Trophoblast cell (in vitro differentiated cells and primary cell): ENCODE measurements at regions not wholly inside any gene's neighbourhood (a gene's known extent, or its start where the extent isn't known, plus 50 kb on each side); places are given as distances from the start of the nearest gene placed in this dataset.

Experiments used
- DNase-seq, 2 donors: peaks; one replicate each; pipeline ENCODE4 v3.0.0-alpha.2; 2016
- H2AFZ ChIP-seq: 2 replicates; pipeline ENCODE4 v1.6.1; 2013; ENCODE audit warnings: low read length, moderate library complexity, mild to moderate bottlenecking; ENCODE audit not compliant: insufficient read depth, poor library complexity
- H2AK5ac ChIP-seq: 2 replicates; pipeline ENCODE4 v1.6.1; 2013; ENCODE audit warnings: mild to moderate bottlenecking, low read length
- H2BK120ac ChIP-seq: 2 replicates; pipeline ENCODE4 v1.6.1; 2013; ENCODE audit warnings: low read length, mild to moderate bottlenecking, moderate library complexity; ENCODE audit not compliant: insufficient read depth, poor library complexity
- H2BK12ac ChIP-seq: 2 replicates; pipeline ENCODE4 v1.6.1; 2013; ENCODE audit warnings: mild to moderate bottlenecking, low read length, moderate library complexity
- H2BK5ac ChIP-seq: 2 replicates; pipeline ENCODE4 v1.6.1; 2013; ENCODE audit warnings: low read length, low read depth, moderate library complexity, mild to moderate bottlenecking; ENCODE audit not compliant: poor library complexity
- H3K14ac ChIP-seq: 2 replicates; pipeline ENCODE4 v1.6.1; 2013; ENCODE audit warnings: mild to moderate bottlenecking, low read length
- H3K18ac ChIP-seq: 2 replicates; pipeline ENCODE4 v1.6.1; 2013; ENCODE audit warnings: mild to moderate bottlenecking, low read length
- H3K23ac ChIP-seq: 2 replicates; pipeline ENCODE4 v1.6.1; 2013; ENCODE audit warnings: low read length
- H3K27ac ChIP-seq: 2 replicates; pipeline ENCODE4 v1.5.1; 2013; ENCODE audit warnings: low read depth, mild to moderate bottlenecking, inconsistent platforms, low read length, moderate library complexity
- H3K27me3 ChIP-seq: 2 replicates; pipeline ENCODE4 v1.6.1; 2013; ENCODE audit warnings: inconsistent platforms, mild to moderate bottlenecking, low read length, moderate library complexity; ENCODE audit not compliant: insufficient read depth
- H3K36me3 ChIP-seq, 2 experiments: 1 replicate in 1 of 2; 2 replicates in 1 of 2; pipeline ENCODE4 v1.6.1; 2013; ENCODE audit warnings: low read length in 2 of 2, mild to moderate bottlenecking in 2 of 2, moderate library complexity in 1 of 2; ENCODE audit not compliant: insufficient read depth in 2 of 2, control insufficient read depth in 1 of 2
- H3K4ac ChIP-seq: 2 replicates; pipeline ENCODE4 v1.6.1; 2013; ENCODE audit warnings: low read depth, mild to moderate bottlenecking, low read length, moderate library complexity
- H3K4me1 ChIP-seq, 2 experiments: 1 replicate in 1 of 2; 2 replicates in 1 of 2; pipeline ENCODE4 v1.6.1; 2013; ENCODE audit warnings: low read length in 2 of 2, mild to moderate bottlenecking in 2 of 2, moderate library complexity in 1 of 2; ENCODE audit not compliant: insufficient read depth in 2 of 2, control insufficient read depth in 1 of 2
- H3K4me2 ChIP-seq: 2 replicates; pipeline ENCODE4 v1.6.1; 2013; ENCODE audit warnings: inconsistent platforms, mild to moderate bottlenecking, low read length, moderate library complexity
- H3K4me3 ChIP-seq: 2 replicates; pipeline ENCODE4 v1.5.1; 2013; ENCODE audit warnings: mild to moderate bottlenecking, low read depth, low read length, inconsistent platforms
- H3K79me1 ChIP-seq: one replicate; pipeline ENCODE4 v1.6.1; 2013; ENCODE audit warnings: low read length
- H3K79me2 ChIP-seq: 2 replicates; pipeline ENCODE4 v1.6.1; 2013; ENCODE audit warnings: low read length, mild to moderate bottlenecking; ENCODE audit not compliant: control insufficient read depth, insufficient read depth, poor library complexity
- H3K9ac ChIP-seq: 2 replicates; pipeline ENCODE4 v1.6.1; 2013; ENCODE audit warnings: mild to moderate bottlenecking, low read length
- H3K9me3 ChIP-seq: 2 replicates; pipeline ENCODE4 v1.6.1; 2013; ENCODE audit warnings: low read depth, mild to moderate bottlenecking, control low read depth, inconsistent platforms, low read length; ENCODE audit not compliant: insufficient read depth
- H4K12ac ChIP-seq: 2 replicates; pipeline ENCODE4 v1.6.1; 2013; ENCODE audit warnings: low read depth, mild to moderate bottlenecking, low read length, moderate library complexity
- H4K8ac ChIP-seq: 2 replicates; pipeline ENCODE4 v1.6.1; 2013; ENCODE audit warnings: low read depth, mild to moderate bottlenecking, low read length, moderate library complexity
- H4K91ac ChIP-seq: one replicate; pipeline ENCODE4 v1.6.1; 2013; ENCODE audit warnings: low read depth, mild to moderate bottlenecking, low read length, moderate library complexity
- WGBS: extraction: QIAGEN DNeasy Blood & Tissue Kit; methylation state at CpG from one replicate; pipeline ENCODE4 v1.1.7; 2013; ENCODE audit warnings: missing lambda C conversion rate; ENCODE audit not compliant: insufficient read length, insufficient coverage; ENCODE audit errors: extremely low coverage; 5-methylcytosine and 5-hydroxymethylcytosine counted together

- H3K14ac ChIP-seq, result no peak overlapping the region
- no peak overlapping the region for H2BK12ac ChIP-seq
- H3K79me1 ChIP-seq, result no peaks in the 10 kb centered on the region
- no peak overlapping the region for H3K27ac ChIP-seq
- H3K9me3 ChIP-seq, result no peaks in the 10 kb centered on the region
- no peak overlapping the region for H2AFZ ChIP-seq
- peaks cover 0 to 2% of the 10 kb centered on the region in 2 experiments for H3K4me1 ChIP-seq
- H3K4me3 ChIP-seq, result no peak overlapping the region
- H3K79me2 ChIP-seq, result no peaks in the 10 kb centered on the region
- H3K9ac ChIP-seq, result no peak overlapping the region
- DNase-seq, result no peak
- WGBS, result no CpG with 5 or more reads among the region's 1 CpG
- H2AK5ac ChIP-seq, result no peak overlapping the region
- H3K36me3 ChIP-seq, result no peaks in the 10 kb centered on the region
- H3K27me3 ChIP-seq, result no peaks in the 10 kb centered on the region
- no peak overlapping the region for H4K12ac ChIP-seq
- no peak overlapping the region for H4K91ac ChIP-seq
- H2BK120ac ChIP-seq, result no peak overlapping the region
- no peak overlapping the region for H4K8ac ChIP-seq
- H3K18ac ChIP-seq, result no peak overlapping the region
- H2BK5ac ChIP-seq, result no peak overlapping the region
- no peak overlapping the region for H3K4ac ChIP-seq
- H3K23ac ChIP-seq, result no peak overlapping the region
- H3K4me2 ChIP-seq, result no peak overlapping the region
Observed at GRCh38 chr1:101166583-101167120, 70.2 kb upstream of the S1PR1 start.

GRCh38 chr1:101165954-101166353 lies 70.9 kb upstream of the S1PR1 start:
- Histone ChIP-seq H3K79me2 (no peaks in the 10 kb centered on the region), H3K14ac (no peak overlapping the region), H2BK120ac (no peak overlapping the region)

GRCh38 chr1:101165532-101165931 lies 71.3 kb upstream of the S1PR1 start:
- no CpG with 5 or more reads among the region's 1 CpG for WGBS
- H2BK12ac ChIP-seq, result no peak overlapping the region
- H2AFZ ChIP-seq, result no peak overlapping the region

More at GRCh38 chr1:101165954-101166353, 70.9 kb upstream of the S1PR1 start:
- Histone ChIP-seq H3K79me1 (no peaks in the 10 kb centered on the region), H4K12ac (no peak overlapping the region), H3K23ac (no peak overlapping the region), H3K27me3 (no peaks in the 10 kb centered on the region), H3K4me1 (peaks cover 0 to 2% of the 10 kb centered on the region in 2 experiments), H2BK5ac (no peak overlapping the region), H3K4me2 (no peak overlapping the region), H2AFZ (no peak overlapping the region), H3K27ac (no peak overlapping the region), H3K9ac (no peak overlapping the region), H2AK5ac (no peak overlapping the region), H3K4ac (no peak overlapping the region), H3K9me3 (no peaks in the 10 kb centered on the region), H4K91ac (no peak overlapping the region), H4K8ac (no peak overlapping the region), H3K4me3 (no peak overlapping the region), H2BK12ac (no peak overlapping the region), H3K18ac (no peak overlapping the region), H3K36me3 (no peaks in the 10 kb centered on the region)
- DNase-seq, result no peak

GRCh38 chr1:101164776-101165175 lies 72.0 kb upstream of the S1PR1 start:
- Histone ChIP-seq H3K9me3 (no peaks in the 10 kb centered on the region), H3K4ac (no peak overlapping the region), H2BK5ac (no peak overlapping the region), H3K36me3 (no peaks in the 10 kb centered on the region), H3K27ac (no peak overlapping the region), H3K79me2 (no peaks in the 10 kb centered on the region), H2AFZ (no peak overlapping the region), H3K4me3 (no peak overlapping the region), H3K14ac (no peak overlapping the region), H3K23ac (no peak overlapping the region), H3K9ac (no peak overlapping the region), H2BK120ac (no peak overlapping the region), H3K18ac (no peak overlapping the region), H2BK12ac (no peak overlapping the region), H4K12ac (no peak overlapping the region), H2AK5ac (no peak overlapping the region), H3K27me3 (no peaks in the 10 kb centered on the region), H3K79me1 (no peaks in the 10 kb centered on the region), H3K4me1 (peaks cover 0 to 2% of the 10 kb centered on the region in 2 experiments), H4K91ac (no peak overlapping the region), H4K8ac (no peak overlapping the region), H3K4me2 (no peak overlapping the region)
- DNase-seq, result no peak
- no CpG with 5 or more reads among the region's 3 CpGs for WGBS

More at GRCh38 chr1:101165532-101165931, 71.3 kb upstream of the S1PR1 start:
- Histone ChIP-seq H3K27ac (no peak overlapping the region), H3K14ac (no peak overlapping the region), H3K79me1 (no peaks in the 10 kb centered on the region), H3K4ac (no peak overlapping the region), H3K9me3 (no peaks in the 10 kb centered on the region), H2BK120ac (no peak overlapping the region), H3K18ac (no peak overlapping the region), H3K4me2 (no peak overlapping the region), H3K36me3 (no peaks in the 10 kb centered on the region), H4K91ac (no peak overlapping the region), H3K4me1 (peaks cover 0 to 2% of the 10 kb centered on the region in 2 experiments), H4K12ac (no peak overlapping the region), H3K9ac (no peak overlapping the region), H3K4me3 (no peak overlapping the region), H3K23ac (no peak overlapping the region), H2BK5ac (no peak overlapping the region), H3K27me3 (no peaks in the 10 kb centered on the region), H2AK5ac (no peak overlapping the region), H3K79me2 (no peaks in the 10 kb centered on the region), H4K8ac (no peak overlapping the region)
- no peak for DNase-seq
